ENCODE measurements at regions not wholly inside any gene's neighbourhood (a gene's known extent, or its start where the extent isn't known, plus 50 kb on each side); places are given as distances from the start of the nearest gene placed in this dataset.

DNA sequence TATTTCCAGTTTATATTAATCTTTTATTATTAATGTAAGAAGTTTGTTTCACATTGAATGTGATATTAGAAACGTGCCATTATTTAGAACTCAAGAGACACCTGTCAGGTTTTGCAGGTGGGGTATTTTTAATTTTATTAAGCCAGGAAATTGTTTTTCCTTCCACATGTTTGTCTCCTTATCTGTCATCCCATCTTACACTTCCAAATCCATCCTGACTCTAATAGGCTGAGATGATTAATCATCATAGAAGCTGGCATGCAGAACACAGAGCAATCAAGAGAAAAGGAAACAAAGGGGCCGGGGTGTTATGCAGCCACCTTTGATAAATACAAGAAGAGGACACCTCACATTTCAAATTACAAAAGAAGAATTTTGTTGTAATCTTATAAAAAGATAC lies 506.5 kb downstream of the ISL1 start:
- no peaks in the 10 kb centered on the region for H3K9me3 ChIP-seq (ENCODE audit: control insufficient read depth, insufficient read depth, low read length)
- H2BK15ac ChIP-seq (ENCODE audit: low read depth, low read length) = no peak overlapping the region
- DNase-seq = no peak
- H4K91ac ChIP-seq (ENCODE audit: insufficient read depth, low read depth, low read length) = no peak overlapping the region
- no peak overlapping the region for H2BK20ac ChIP-seq (ENCODE audit: low read depth, low read length)
- no peak for ATAC-seq (ENCODE audit: low read depth)
- dilution Hi-C loops (cut with HindIII; ENCODE audit: low sequenced_read_pairs, unreplicated experiment) (no loop called here), in situ Hi-C loops (cut with MboI; ENCODE audit: low sequenced_read_pairs) (no loop called here), intact Hi-C loops (cut with micrococcal nuclease) (no loop called here)
- H4K20me1 ChIP-seq (ENCODE audit: insufficient read depth, low read length) = no peaks in the 10 kb centered on the region
- no peak overlapping the region for H2AK9ac ChIP-seq (replicated peaks; ENCODE audit: low read depth, low read length, poor library complexity)
- H3K4ac ChIP-seq (ENCODE audit: low read depth, low read length) = no peak overlapping the region
- H3K14ac ChIP-seq (replicated peaks; ENCODE audit: low read depth, low read length) = no peak overlapping the region
- H3K4me2 ChIP-seq (ENCODE audit: low read depth, low read length) = no peak overlapping the region
- no peak overlapping the region for H2BK120ac ChIP-seq (ENCODE audit: low read depth, low read length)
- no peaks in the 10 kb centered on the region for H3K9me1 ChIP-seq (ENCODE audit: insufficient read depth, low read length)
- H3K4me1 ChIP-seq (ENCODE audit: control insufficient read depth, insufficient read depth, low read length) = no peaks in the 10 kb centered on the region
- H4K8ac ChIP-seq (ENCODE audit: low read depth in 2 of 2, low read length in 2 of 2) = no peak overlapping the region
- no TSS peak for BruUV-seq (replicated peaks)
- no peak overlapping the region for H4K5ac ChIP-seq (ENCODE audit: low read depth, low read length)
- ChIA-PET CTCF (no interaction called here), POLR2A (ENCODE audit: unreplicated experiment) (no interaction called here)
- no peak overlapping the region for H2BK5ac ChIP-seq (ENCODE audit: low read depth, low read length, poor library complexity, severe bottlenecking)
- H3K4me3 ChIP-seq (ENCODE audit: insufficient read depth, low read depth, low read length) = no peak overlapping the region
- H3K23ac ChIP-seq (ENCODE audit: low read depth, low read length) = no peak overlapping the region
- H3K27me3 ChIP-seq (ENCODE audit: control insufficient read depth, insufficient read depth, low read length) = no peaks in the 10 kb centered on the region
- H3K56ac ChIP-seq (ENCODE audit: extremely low read depth, insufficient read depth, low read length) = no peak overlapping the region
- H3K36me3 ChIP-seq (ENCODE audit: control insufficient read depth, insufficient read depth, low read length) = no peaks in the 10 kb centered on the region
- H3K18ac ChIP-seq (ENCODE audit: low read depth, low read length) = no peak overlapping the region
- H2AFZ ChIP-seq (replicated peaks; ENCODE audit: low read length, poor library complexity) = no peak overlapping the region
- H3K9ac ChIP-seq (ENCODE audit: low read depth, low read length) = no peak overlapping the region
- H3K79me1 ChIP-seq (ENCODE audit: low read depth in 1 of 2, low read length in 2 of 2) = no peaks in the 10 kb centered on the region
- no peak overlapping the region for H2AK5ac ChIP-seq (ENCODE audit: low read depth, low read length)
- no peak for TF ChIP-seq BHLHE40 (IDR thresholded peaks at IDR 0.05; ENCODE audit: low read depth, low read length)
- TF ChIP-seq, protein P1, sequence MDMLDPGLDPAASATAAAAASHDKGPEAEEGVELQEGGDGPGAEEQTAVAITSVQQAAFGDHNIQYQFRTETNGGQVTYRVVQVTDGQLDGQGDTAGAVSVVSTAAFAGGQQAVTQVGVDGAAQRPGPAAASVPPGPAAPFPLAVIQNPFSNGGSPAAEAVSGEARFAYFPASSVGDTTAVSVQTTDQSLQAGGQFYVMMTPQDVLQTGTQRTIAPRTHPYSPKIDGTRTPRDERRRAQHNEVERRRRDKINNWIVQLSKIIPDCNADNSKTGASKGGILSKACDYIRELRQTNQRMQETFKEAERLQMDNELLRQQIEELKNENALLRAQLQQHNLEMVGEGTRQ (IDR thresholded peaks at IDR 0.05; ENCODE audit: low read depth, low read length) = no peak
- TF ChIP-seq SMC3 (IDR thresholded peaks at IDR 0.05; ENCODE audit: low read depth, low read length) = no peak
- TF ChIP-seq MAFK (IDR thresholded peaks at IDR 0.05; ENCODE audit: low read depth, low read length) = no peak
- TF ChIP-seq RFX5 (IDR thresholded peaks at IDR 0.05; ENCODE audit: low read depth, low read length) = no peak
- WGBS, 2 experiments (ENCODE audit: extremely low coverage in 2 of 2, insufficient read length in 1 of 2) = no CpG with 5 or more reads among the region's 2 CpGs
- H3K27ac ChIP-seq (ENCODE audit: insufficient read depth, low read length) = no peak overlapping the region

Data from IMR-90 (cell line).